HTR-8/SVneo (cell line): ENCODE measurements at regions not wholly inside any gene's neighbourhood (a gene's known extent, or its start where the extent isn't known, plus 50 kb on each side); places are given as distances from the start of the nearest gene placed in this dataset.
"Not testable (repeated sequence)": the region's sequence is repeated elsewhere in the genome, so short reads cannot be mapped to it uniquely, and the experiment has no call there.

Source experiments
- DNase-seq: peaks from one replicate; pipeline ENCODE4 v3.0.0; 2011; ENCODE audit warnings: low spot score, mixed read lengths; ENCODE audit not compliant: insufficient read length
- FAIRE-seq: peaks from 2 replicates; lab custom pipeline; 2011; peaks lifted over from hg19 to GRCh38; lab: Jason Lieb, UNC

DNA sequence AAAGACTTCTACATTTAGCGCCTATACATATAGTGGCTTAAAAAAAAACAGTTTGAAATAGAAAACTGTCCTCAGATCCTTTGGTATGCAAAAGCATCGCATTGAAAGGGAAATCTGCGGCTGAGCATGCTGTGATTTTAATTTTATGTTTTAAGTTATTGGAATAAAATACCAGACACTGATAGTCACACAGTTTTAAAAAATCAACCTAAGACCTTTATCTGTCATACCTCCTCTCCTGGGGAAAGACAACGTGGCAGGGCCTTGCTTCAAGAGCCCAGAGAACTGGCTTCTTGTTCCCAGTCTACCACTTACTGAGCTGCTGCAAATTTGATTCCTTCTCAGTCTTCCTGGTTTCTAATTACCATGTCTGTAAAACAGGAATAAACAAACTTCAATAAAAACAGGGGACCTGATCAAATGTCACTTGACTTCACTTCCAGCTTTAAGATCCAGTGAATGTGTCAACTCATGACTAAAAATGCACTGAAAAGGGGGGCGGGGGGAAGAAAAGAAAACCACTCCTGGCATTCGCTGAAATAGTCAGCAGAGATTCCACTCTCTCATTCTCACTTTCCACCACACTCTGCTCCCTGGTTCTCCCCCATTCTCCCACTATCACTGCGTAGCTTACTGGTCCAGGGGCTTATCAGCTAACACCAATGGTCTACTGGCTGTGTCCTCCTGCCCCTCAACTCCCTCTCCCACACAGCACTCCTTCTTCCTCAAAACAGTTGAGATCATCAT lies 494.7 kb upstream of the MARCKS start:
- FAIRE-seq, result peak; percentile 66
- no peak for DNase-seq

DNA sequence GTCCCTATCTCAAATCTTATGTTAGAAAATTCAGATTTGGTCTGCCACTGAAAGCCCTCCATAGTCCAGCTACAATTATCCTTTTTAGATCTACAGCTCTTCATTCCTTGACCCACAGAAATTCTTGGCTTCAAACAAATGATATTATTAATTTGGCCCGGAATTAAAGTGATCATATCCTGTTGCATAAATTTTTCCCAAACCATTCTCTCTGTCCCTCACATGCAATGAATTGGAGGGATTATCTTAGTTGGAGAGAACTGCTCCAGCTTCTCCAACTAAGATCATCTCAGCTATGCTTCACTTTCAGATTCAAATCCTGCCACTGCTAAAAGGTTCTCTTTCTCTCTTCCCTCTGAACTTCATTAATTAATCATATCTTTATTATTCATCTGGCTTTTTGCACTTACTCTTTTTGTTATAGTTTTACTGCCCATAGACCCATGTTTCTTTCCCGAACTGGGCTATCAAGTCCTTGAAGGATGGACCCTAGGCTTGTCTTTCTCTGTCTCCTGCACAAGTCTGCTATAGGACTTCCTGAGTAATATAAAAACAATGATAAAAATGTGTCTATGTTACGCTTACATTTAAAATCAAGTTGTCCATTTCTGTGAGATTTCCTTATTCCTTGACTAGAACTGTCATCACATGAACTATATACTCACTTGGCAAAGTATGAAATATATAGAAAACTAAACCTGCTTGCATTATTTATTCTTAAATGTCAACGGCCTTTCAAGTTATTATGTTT lies 493.9 kb upstream of the MARCKS start:
- FAIRE-seq (no peak), DNase-seq (no peak)

DNA sequence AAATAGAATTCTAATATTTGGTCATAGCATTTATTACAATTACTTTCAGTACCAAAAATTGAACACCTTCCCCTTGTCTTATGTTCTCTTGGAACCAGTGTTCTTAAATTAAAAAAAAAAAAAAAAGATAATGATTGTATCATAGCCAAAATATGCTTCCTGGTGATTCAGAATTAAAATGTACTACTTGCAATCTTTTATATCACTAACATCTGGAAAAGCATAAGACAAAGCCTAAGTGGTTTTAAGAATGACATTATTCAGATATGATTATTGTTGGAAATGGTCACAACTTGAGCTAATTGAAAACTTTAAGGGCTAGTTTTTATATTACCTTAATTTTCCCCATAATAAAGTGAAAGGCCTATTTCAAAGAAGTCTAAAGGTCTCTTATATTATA lies 493.3 kb upstream of the MARCKS start:
- FAIRE-seq, result no peak

DNA sequence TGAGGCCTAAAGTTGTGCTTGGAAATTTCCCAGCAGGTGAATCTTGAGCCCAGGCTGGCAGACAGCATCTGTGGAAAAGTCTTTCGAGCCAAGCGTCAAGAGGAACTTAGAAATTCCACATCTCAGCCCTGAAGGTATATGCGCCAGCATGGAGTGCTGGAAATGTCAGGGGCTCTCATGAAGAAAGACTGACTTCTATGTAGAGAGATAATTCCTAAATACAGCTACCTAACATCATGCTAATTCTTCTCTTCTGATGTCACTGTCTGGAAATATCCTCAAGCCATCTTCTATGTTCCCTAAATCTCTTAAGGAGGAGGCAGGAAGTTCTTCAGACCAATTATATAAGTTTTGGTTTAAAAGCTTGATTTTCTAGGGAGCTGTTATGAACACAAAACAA lies 492.4 kb upstream of the MARCKS start:
- DNase-seq, result no peak
- no peak for FAIRE-seq

More for the DNA sequence above, 493.3 kb upstream of the MARCKS start:
- no peak for DNase-seq

DNA sequence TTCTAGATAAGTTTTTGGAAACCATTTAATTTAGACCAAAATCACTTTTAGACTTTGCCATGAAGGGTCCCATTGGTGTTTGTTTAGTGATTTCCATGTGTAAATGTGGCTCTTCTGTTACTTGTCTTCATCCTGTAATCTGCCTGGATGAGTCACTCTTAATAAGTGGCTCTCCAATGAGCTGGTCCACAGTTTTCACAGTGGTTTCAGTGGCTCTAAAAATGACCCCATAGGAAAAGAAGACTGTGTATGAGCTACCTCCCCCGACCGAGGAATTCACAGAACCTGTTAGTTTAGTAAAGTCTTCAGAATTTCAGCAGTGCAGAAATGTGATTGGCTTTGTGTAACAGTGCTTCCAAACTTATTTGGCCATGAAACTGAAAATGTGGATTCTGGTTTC lies 492.0 kb upstream of the MARCKS start:
- DNase-seq (no peak), FAIRE-seq (no peak)

DNA sequence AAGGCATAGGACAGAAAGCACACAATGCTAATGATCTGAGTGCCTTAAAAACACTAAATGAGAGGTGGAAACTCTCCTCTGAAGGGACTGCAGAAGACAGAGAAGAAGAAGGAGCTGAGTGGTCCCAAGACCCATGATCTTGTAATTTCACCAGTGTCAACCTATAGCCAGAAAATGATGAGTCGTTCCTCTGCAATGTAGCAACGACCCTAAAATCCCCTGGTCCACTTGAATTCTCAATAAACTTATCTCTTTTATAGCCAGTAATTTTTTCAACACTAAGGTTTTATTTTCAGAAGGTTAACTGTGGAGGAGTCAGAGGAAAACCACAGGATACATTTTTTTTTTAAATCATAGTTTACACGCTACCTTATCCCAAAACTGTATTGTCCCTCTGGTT lies 490.6 kb upstream of the MARCKS start:
- DNase-seq (no peak), FAIRE-seq (no peak)

DNA sequence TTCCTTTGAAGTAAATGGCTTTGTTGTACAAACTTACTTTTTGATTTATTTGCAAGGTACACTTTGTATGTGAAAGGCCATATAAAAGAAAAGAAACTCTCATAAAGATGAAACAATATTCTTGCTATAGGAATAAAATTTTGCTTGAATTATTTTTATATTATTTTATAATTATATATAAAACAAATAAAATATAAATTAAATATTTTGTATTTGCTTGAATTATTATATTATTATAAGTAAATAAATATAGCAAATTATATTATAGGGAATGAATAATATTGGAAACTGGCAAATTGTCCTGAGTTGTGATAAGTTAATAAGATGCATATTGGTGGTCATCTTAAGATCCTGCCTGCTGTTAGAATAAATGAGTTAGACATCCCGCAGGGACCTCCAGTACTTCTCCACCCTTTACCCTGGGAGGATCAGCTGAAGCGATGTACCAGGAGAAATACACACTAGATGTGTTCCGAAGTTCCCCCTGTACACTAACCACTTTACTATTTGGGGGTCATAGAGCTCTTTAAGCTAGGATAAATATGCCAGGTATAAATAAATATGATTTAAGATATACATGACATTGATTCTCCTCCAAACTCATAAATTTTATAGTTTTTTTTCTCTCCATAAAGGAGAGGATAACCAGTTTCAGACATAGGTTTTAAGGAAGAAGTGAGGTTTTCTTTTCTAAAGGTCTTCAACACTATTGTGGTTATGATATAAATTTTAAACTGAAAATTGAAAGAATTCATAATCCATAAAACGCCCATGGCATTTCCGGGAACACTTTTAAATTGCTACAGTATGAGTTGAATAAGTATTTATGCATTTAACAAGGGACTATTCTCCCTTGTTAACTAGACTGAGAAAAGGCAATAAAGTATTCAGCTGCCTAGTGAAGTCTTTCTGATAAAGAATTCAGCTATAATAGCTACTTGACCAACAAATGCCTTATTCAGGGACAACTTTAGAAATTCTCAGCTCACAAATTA lies 486.3 kb upstream of the MARCKS start:
- FAIRE-seq, result no peak
- no peak for DNase-seq

DNA sequence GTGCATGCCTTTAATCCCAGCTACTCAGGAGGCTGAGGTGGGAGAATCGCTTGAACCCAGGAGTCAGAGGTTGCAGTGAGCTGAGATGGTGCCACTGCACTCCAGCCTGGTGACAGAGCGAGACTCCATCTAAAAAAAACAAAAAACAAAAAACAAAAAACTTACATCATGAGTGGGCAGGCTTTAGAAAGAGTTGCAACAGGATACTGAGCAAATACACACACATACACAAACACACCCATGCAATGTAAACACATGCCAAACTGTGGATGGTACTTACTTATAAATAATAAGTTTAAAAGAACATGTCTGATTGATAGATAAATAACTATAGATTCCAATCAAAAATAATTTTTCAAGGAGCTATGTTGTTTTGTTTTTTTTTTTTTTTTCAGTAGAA lies 481.7 kb upstream of the MARCKS start:
- not testable (repeated sequence) for DNase-seq, FAIRE-seq

DNA sequence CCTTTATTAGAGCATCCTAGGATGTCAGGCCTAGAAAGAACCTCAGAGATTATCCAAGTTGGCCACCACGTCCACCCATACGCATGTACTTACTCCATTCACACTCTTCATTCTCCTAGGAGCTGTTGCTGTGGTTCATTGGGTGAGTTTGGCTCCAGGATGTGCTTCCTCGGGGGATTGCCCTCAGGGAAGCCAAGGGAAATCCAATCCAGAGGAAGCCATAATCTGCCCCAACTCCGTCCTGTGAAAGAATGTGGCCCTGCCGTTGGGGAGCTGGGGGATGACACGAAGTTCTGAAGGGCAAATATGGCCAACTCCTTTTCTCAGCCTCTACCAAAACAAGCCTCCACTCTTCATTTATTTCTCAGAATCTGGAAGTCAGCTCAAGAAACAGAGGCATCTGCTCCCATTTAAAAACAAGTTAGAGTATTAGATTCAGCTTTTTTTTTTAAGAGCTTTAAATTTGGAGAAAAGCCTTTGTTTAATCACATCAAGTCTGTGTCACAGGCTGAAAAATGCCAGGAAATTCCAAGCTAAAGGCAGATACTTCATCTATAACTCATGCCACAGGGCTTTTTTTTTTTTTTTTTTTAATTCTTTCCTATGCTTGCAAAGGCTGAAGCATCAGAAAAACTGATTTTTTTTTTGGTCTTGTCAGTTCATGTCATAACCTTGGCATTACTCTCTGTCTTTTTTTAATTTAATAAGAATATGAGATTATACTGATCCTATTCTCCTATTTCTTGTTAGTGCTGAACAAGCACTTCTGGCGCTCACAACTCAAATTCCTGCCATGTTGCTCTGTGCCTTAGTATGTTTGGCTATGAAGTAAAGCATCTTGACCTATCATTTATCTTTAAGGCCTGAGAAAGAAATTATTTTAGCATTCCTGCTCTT lies 480.9 kb upstream of the MARCKS start:
- FAIRE-seq (peak; percentile 59), DNase-seq (no peak)

DNA sequence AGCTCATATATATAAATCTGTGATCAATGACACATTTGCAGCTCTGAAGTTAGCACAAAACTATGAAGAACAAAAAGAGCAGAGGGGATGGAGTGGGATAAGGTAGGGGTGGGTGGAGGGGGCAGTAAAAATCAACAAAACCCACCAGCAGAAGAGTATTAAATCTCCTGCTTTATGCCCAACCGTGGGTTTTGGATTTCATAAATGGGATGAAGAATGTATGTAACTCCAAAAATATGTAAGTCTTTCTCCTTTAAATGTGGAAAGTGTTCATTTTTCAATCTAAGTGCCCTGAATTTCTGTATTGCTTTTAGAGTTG lies 480.3 kb upstream of the MARCKS start:
- FAIRE-seq, result no peak

DNA sequence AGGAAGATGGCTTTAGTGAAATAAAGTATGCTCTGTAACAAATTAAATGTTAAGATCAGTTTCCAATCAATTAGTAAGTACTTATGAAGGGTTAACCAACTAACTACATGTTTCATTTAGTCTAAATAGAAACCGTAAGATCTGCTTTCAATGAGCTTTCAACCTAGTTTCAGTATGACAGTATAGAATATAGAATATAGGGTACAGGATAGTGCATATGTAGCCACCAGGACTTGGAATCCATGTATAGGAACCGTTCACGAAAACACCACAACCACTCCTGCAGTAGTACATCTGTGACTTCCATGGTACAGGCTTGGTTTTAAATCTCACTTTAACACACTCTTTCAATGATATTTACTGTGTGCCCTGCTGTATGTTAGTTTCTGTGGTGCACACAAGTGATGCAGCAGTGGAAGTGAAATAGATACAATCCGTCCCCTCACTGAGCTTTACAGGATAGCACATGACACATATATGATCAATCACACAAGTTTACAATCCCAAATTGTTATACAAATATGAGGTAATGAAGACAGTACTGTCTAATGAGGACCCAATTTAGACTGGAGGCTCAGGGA lies 479.7 kb upstream of the MARCKS start:
- DNase-seq (no peak), FAIRE-seq (no peak)

More for the DNA sequence above, 480.3 kb upstream of the MARCKS start:
- no peak for DNase-seq

DNA sequence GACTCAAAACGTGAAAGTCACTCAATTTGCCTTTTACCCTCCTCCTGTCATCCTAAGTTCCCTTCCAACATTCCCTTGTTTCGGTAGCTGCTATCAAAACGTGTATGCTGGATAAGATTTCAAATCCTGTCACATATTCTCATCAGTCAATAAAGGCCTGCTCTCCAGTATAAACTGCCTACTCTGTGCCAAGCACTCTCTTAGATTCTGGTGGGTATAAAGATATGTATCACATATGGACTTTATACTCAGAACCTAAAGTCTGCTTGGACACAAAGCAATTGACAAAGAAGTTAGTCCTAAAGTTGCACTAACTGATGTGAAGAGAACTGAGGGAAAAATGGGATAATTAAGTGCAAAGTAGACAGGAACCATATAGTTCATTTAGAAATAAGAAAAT lies 476.6 kb upstream of the MARCKS start:
- DNase-seq, result no peak
- no peak for FAIRE-seq

DNA sequence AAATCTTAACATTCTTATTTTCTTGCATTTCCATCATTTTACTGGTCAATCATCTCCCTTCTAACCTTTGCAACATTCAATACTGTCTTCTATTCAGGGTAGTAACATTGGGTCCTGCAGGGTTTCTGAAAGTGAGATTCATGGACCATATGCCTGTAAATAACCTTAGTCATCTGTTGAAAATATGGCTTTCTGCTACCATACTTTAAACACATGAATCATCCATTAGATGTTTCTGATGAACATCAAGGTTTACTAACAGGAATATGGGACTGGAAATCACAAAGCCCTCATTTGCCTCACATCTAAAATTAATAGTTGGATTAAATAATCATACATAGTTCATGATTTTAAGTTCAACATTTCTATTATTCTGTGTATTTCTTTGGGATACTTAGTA lies 475.9 kb upstream of the MARCKS start:
- DNase-seq (no peak), FAIRE-seq (no peak)

DNA sequence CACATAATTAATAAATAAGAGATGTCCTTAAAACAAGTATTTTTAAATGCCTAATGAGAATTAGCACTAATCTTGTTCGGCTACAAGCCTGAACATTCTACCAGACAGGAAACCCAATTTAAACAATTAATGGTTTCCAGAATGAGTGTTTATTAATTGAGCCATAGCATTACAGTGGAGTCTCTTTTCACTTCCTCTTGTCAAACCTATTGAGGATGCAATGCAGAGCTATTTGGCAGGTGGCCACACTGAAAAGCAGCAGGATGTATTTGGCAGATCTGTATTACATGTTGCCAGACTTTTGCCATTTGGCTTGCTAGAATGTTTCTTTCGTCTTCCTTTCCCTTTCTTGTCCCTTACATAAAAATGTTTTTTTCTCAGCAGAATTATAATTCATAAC lies 475.2 kb upstream of the MARCKS start:
- DNase-seq (no peak), FAIRE-seq (peak; percentile 51)

DNA sequence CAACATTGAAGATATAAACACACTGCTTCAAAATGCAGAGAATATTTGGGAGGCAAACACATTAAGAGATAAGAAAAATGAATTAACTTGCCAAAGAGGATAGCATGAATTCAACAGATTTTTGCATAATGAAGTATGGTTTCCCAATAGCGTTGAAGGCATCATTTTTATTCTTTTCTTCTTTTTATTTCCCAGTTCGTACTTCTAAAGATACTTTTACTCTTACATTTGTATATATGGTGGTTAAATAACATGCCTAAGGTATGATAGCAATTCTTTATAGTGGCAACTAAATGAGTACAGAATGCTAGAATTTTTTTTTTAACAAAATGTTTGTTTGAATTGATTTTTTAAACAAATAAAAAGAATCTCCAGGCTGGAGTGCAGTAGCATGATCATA lies 473.4 kb upstream of the MARCKS start:
- DNase-seq (no peak), FAIRE-seq (no peak)

DNA sequence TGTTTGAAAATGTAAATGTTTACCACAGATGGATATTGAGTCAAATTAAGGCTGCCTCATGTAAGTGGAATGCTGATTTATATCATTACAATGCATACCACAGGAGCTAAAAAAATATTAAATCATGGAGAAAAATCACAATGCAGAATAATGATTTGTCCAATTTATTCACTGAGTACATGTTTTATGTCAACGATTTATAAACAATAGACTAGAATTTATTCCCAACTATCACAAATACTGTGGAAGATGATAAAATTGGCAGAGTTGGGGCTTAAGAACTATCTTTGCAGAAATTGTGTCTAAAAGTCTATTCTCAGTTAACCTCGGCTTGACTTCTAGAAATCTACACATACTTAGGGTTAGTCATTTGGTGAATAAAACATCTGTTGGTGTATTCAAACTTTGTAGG lies 472.1 kb upstream of the MARCKS start:
- FAIRE-seq (no peak), DNase-seq (peak; percentile 4)

DNA sequence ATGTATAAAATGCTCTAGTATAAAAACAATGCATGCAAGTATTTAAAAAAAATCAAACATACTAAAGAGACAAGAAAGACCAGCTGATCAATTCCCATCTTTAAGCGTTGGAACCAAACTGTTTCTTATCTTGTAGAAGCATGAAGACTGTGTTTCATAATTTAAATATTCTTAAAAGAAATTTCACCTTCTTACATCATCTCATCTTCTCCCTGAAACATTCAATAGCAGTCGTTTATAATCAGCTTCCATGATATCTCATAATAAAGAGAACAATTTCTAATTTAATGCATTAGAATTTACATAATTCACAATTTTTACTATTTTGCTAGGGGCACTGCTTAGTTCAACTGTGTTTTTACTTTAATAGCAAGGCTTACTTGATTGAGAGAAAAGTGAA lies 468.1 kb upstream of the MARCKS start:
- no peak for FAIRE-seq

DNA sequence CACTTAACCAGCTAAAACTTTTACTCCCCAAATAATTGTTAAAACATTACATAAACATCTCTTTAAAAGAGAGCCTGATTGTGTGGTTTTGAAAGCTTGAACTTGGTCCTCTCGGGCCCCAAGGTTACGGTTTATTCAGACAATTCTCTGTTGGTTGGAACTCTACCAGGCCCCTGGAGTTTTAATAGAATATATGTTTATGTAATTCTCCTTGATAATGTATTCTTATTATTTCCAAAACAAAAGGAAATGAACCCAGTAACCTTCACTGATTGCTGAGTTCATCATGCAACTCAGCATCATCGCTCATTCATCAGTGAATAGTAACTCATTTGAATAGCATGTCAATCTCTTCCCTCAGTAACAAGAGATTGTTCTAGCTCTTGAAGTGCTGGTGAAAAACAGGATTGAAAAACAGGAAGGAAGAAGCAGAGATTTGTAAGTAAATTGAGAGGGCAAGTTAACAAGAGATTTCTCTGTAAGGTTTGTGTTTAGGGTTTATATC lies 464.5 kb upstream of the MARCKS start:
- DNase-seq (no peak), FAIRE-seq (no peak)

More for the DNA sequence above, 468.1 kb upstream of the MARCKS start:
- no peak for DNase-seq

DNA sequence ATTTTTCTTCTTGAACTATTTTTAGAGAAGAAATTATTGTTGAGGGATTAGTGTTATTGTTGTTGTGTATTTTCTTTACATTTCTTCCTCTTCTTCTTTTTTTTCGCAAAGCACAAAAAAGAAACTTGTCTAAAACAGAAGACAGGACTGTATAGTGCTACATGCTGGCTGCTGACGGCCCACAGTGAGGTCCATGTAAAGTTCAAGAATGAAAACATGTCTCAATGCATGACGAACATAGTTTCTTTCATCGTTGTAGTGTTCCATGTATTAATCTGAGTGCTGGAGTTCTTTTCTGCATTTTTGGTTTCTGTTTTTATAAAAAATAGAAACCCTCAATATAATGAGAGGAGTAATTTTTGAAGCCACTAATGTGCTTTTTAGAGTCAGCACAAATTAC lies 462.9 kb upstream of the MARCKS start:
- DNase-seq (no peak), FAIRE-seq (no peak)
